Stimulated activated CD4-positive, alpha-beta T cell treated with anti-CD3 and anti-CD28 coated beads, TNF-alpha, amount 100 ng/mL, for 1 hour (primary cell): ENCODE measurements at regions not wholly inside any gene's neighbourhood (a gene's known extent, or its start where the extent isn't known, plus 50 kb on each side); places are given as distances from the start of the nearest gene placed in this dataset.
"Not testable (repeated sequence)": the region's sequence is repeated elsewhere in the genome, so short reads cannot be mapped to it uniquely, and the experiment has no call there.

Source experiments
- DNase-seq, 3 donors: peaks; one replicate each; pipeline ENCODE4 v3.0.0-alpha.2; 2020; ENCODE audit warnings: low read depth in 3 of 3, low spot score in 1 of 3

- DNase-seq = no peak
These were observed 221.8 kb upstream of the UBL3 start for GRCh38 chr13:30071969-30072817.

- DNase-seq = no peak
These were observed 214.8 kb upstream of the UBL3 start for GRCh38 chr13:30065181-30065580.

GRCh38 chr13:30063892-30064291, 213.5 kb upstream of the UBL3 start:
- no peak for DNase-seq

GRCh38 chr13:30061217-30061616, 210.8 kb upstream of the UBL3 start:
- DNase-seq = no peak

- DNase-seq = no peak
These were observed 208.0 kb upstream of the UBL3 start for GRCh38 chr13:30058429-30058828.

- DNase-seq = not testable (repeated sequence)
These were observed 204.1 kb upstream of the UBL3 start for GRCh38 chr13:30054546-30054945.

GRCh38 chr13:30053939-30054338, 203.5 kb upstream of the UBL3 start:
- no peak for DNase-seq

GRCh38 chr13:30052120-30052519, 201.7 kb upstream of the UBL3 start:
- DNase-seq = no peak

GRCh38 chr13:30051531-30052060, 201.2 kb upstream of the UBL3 start:
- DNase-seq = no peak

- DNase-seq = no peak
These were observed 199.3 kb upstream of the UBL3 start for GRCh38 chr13:30049692-30050091.

- no peak for DNase-seq
These were observed 196.9 kb upstream of the UBL3 start for GRCh38 chr13:30047154-30047874.

- DNase-seq = no peak
These were observed 195.7 kb upstream of the UBL3 start for GRCh38 chr13:30045916-30046704.

- DNase-seq = no peak
These were observed 194.5 kb upstream of the UBL3 start for GRCh38 chr13:30044932-30045331.

- DNase-seq = no peak
These were observed 193.2 kb upstream of the UBL3 start for GRCh38 chr13:30043631-30043925.

GRCh38 chr13:30042891-30043630, 192.6 kb upstream of the UBL3 start:
- no peak for DNase-seq

GRCh38 chr13:30042272-30042671, 191.9 kb upstream of the UBL3 start:
- no peak for DNase-seq

GRCh38 chr13:30039511-30039911, 189.1 kb upstream of the UBL3 start:
- DNase-seq = no peak

- no peak for DNase-seq
These were observed 188.5 kb upstream of the UBL3 start for GRCh38 chr13:30038884-30039283.

- no peak for DNase-seq
These were observed 187.3 kb upstream of the UBL3 start for GRCh38 chr13:30037766-30038165.

GRCh38 chr13:30037306-30037705, 186.9 kb upstream of the UBL3 start:
- DNase-seq = no peak

- DNase-seq = no peak
These were observed 184.0 kb upstream of the UBL3 start for GRCh38 chr13:30034458-30034795.
